GM12878 (cell line): ENCODE measurements at regions not wholly inside any gene's neighbourhood (a gene's known extent, or its start where the extent isn't known, plus 50 kb on each side); places are given as distances from the start of the nearest gene placed in this dataset.

Experiments
- ATAC-seq: fragments of 200-7000 bp; cut with Tn5 transposase; 3 replicates; pipeline ENCODE4 v1.9.1; 2020; ENCODE audit warnings: mild to moderate bottlenecking, moderate library complexity
- BruUV-seq: library from RNA; stranded (reverse); fragments of 400-500 nt; replicated peaks from 2 replicates; lab custom pipeline; 2021; lab: Mats Ljungman, UMichigan
- CTCF ChIA-PET: fragments of 300-600 bp; sonication (Branson Sonifier 250); formaldehyde crosslinking; extraction: SDS; loops from one replicate; lab custom pipeline; 2021; ENCODE audit warnings: inconsistent platforms; lab: Yijun Ruan, JAX
- POLR2A ChIA-PET: fragments of 350-600 bp; formaldehyde crosslinking; extraction: SDS; loops from one replicate; lab custom pipeline; 2021; ENCODE audit warnings: inconsistent platforms; lab: Charles Lee
- RAD21 ChIA-PET: fragments of 300-600 bp; sonication (Branson Sonifier 250); formaldehyde crosslinking; loops from one replicate; lab custom pipeline; 2023; ENCODE audit warnings: antibody characterized with exemption; ENCODE audit not compliant: unreplicated experiment; lab: Charles Lee
- SMC1A ChIA-PET: fragments of 300-600 bp; sonication (Branson Sonifier 250); formaldehyde crosslinking; loops from one replicate; lab custom pipeline; 2023; ENCODE audit not compliant: unreplicated experiment, uncharacterized antibody; lab: Charles Lee
- DNase-seq: peaks from one replicate; pipeline ENCODE4 v3.0.0-alpha.2; 2011; ENCODE audit warnings: low read depth, low spot score
- FAIRE-seq: peaks from 3 replicates; lab custom pipeline; 2011; peaks lifted over from hg19 to GRCh38; lab: Jason Lieb, UNC
- H2AFZ ChIP-seq: 2 replicates; pipeline ENCODE4 v1.6.0; 2011; ENCODE audit warnings: low read depth, low read length, control low read depth; ENCODE audit not compliant: control insufficient read depth
- H3K27ac ChIP-seq: 2 replicates; pipeline ENCODE4 v1.5.1; 2011; ENCODE audit warnings: control low read depth; ENCODE audit not compliant: control insufficient read depth, insufficient read depth
- H3K27me3 ChIP-seq, 2 experiments: replicated peaks in 1 of 2; 2 replicates each; pipeline versions ENCODE4 v1.6.0 to v1.6.1; 2011; ENCODE audit warnings: low read length in 1 of 2; ENCODE audit not compliant: control insufficient read depth in 2 of 2, insufficient read depth in 2 of 2
- H3K36me3 ChIP-seq, 2 experiments: 2 replicates each; pipeline ENCODE4 v1.5.1; 2011; ENCODE audit warnings: low read length in 1 of 2; ENCODE audit not compliant: control insufficient read depth in 2 of 2, insufficient read depth in 2 of 2
- H3K4me1 ChIP-seq: 2 replicates; pipeline ENCODE4 v1.6.1; 2011; ENCODE audit warnings: mild to moderate bottlenecking, low read length, moderate library complexity, mixed read lengths; ENCODE audit not compliant: control insufficient read depth, insufficient read depth
- H3K4me2 ChIP-seq: 2 replicates; pipeline ENCODE4 v1.6.0; 2011; ENCODE audit warnings: control low read depth; ENCODE audit not compliant: control insufficient read depth, insufficient read depth
- H3K4me3 ChIP-seq: fragments of 200-600 bp; sonication (generic); 2 replicates; pipeline ENCODE4 v1.5.1; 2016
- H3K79me2 ChIP-seq: 2 replicates; pipeline ENCODE4 v1.6.0; 2011; ENCODE audit warnings: low read length; ENCODE audit not compliant: control insufficient read depth, insufficient read depth
- H3K9ac ChIP-seq: 2 replicates; pipeline ENCODE4 v1.8.0; 2011; ENCODE audit warnings: low read length, control low read depth, mixed read lengths; ENCODE audit not compliant: control insufficient read depth, insufficient read depth
- H3K9me3 ChIP-seq: replicated peaks from 3 replicates; pipeline ENCODE4 v1.5.1; 2011; ENCODE audit warnings: mild to moderate bottlenecking, low read length; ENCODE audit not compliant: control insufficient read depth, insufficient read depth
- H4K20me1 ChIP-seq: 2 replicates; pipeline ENCODE4 v1.6.0; 2011; ENCODE audit not compliant: control insufficient read depth, insufficient read depth
- CHD2 ChIP-seq: IDR thresholded peaks from 2 replicates; pipeline ENCODE4 v1.6.1; 2011; ENCODE audit warnings: low read depth, low read length, improper control_type of control experiment, borderline replicate concordance
- CREM ChIP-seq: IDR thresholded peaks from 2 replicates; pipeline ENCODE4 v1.6.1; 2014; ENCODE audit warnings: antibody characterized with exemption, low read depth
- CTCF ChIP-seq, 3 experiments: IDR thresholded peaks in 2 of 3; conservative IDR thresholded peaks in 1 of 3; 2 replicates each; pipeline ENCODE4 v1.5.1; 2011; ENCODE audit warnings: low read depth in 3 of 3, low read length in 3 of 3, mild to moderate bottlenecking in 3 of 3, control low read depth in 2 of 3, moderate library complexity in 2 of 3, inconsistent platforms in 1 of 3, mixed read lengths in 1 of 3; ENCODE audit not compliant: control insufficient read depth in 2 of 3, insufficient read depth in 1 of 3; ENCODE audit errors: extremely low read depth in 1 of 3
- EED ChIP-seq: sonication (generic); IDR thresholded peaks from 2 replicates; pipeline ENCODE4 v1.6.1; 2016; ENCODE audit warnings: antibody characterized with exemption, low read depth
- EZH2 ChIP-seq: IDR thresholded peaks from 2 replicates; pipeline ENCODE4 v1.6.1; 2012; ENCODE audit warnings: low read depth, mild to moderate bottlenecking, control low read depth, inconsistent platforms, low read length, borderline replicate concordance; ENCODE audit not compliant: control insufficient read depth
- FOXM1 ChIP-seq: IDR thresholded peaks from 2 replicates; pipeline ENCODE4 v1.6.1; 2012; ENCODE audit warnings: low read depth, mild to moderate bottlenecking, inconsistent platforms, low read length, moderate library complexity
- KLF5 ChIP-seq: fragments of 450-650 bp; IDR thresholded peaks from 2 replicates; pipeline ENCODE4 v1.6.1; 2014; ENCODE audit warnings: mild to moderate bottlenecking; ENCODE audit not compliant: partially characterized antibody
- MTA2 ChIP-seq: fragments of 450-650 bp; IDR thresholded peaks from 2 replicates; pipeline ENCODE4 v1.6.1; 2016; ENCODE audit warnings: low read depth, mild to moderate bottlenecking, moderate library complexity
- PKNOX1 ChIP-seq: fragments of 450-650 bp; IDR thresholded peaks from 2 replicates; pipeline ENCODE4 v1.6.1; 2016; ENCODE audit warnings: mild to moderate bottlenecking
- RCOR1 ChIP-seq: conservative IDR thresholded peaks from 2 replicates; pipeline ENCODE4 v1.6.1; 2012; ENCODE audit warnings: low read depth, low read length, improper control_type of control experiment
- RELA ChIP-seq: fragments of 450-650 bp; IDR thresholded peaks from 2 replicates; pipeline ENCODE4 v1.8.0; 2014; ENCODE audit warnings: borderline replicate concordance; ENCODE audit not compliant: partially characterized antibody
- RUNX3 ChIP-seq: IDR thresholded peaks from 2 replicates; pipeline ENCODE4 v1.6.1; 2012; ENCODE audit warnings: low read length, inconsistent platforms
- SMARCA5 ChIP-seq: fragments of 450-650 bp; IDR thresholded peaks from 2 replicates; pipeline ENCODE4 v1.6.1; 2017; ENCODE audit warnings: mild to moderate bottlenecking
- SREBF2 ChIP-seq: IDR thresholded peaks from 2 replicates; pipeline ENCODE4 v1.6.1; 2012; ENCODE audit warnings: mild to moderate bottlenecking, low read length
- SUPT20H ChIP-seq: IDR thresholded peaks from 2 replicates; pipeline ENCODE4 v1.6.1; 2011; ENCODE audit warnings: low read depth, mild to moderate bottlenecking, low read length, moderate library complexity, borderline replicate concordance; ENCODE audit not compliant: control insufficient read depth
- TARDBP ChIP-seq: IDR thresholded peaks from 2 replicates; pipeline ENCODE4 v1.6.1; 2016; ENCODE audit warnings: borderline replicate concordance
- ZNF207 ChIP-seq: fragments of 450-650 bp; IDR thresholded peaks from 2 replicates; pipeline ENCODE4 v1.6.1; 2014; ENCODE audit warnings: antibody characterized with exemption, mild to moderate bottlenecking, borderline replicate concordance
- ZNF384 ChIP-seq: IDR thresholded peaks from 2 replicates; pipeline ENCODE4 v1.6.1; 2012; ENCODE audit warnings: low read depth, mild to moderate bottlenecking, low read length, improper control_type of control experiment, borderline replicate concordance
- WGBS: methylation state at CpG from one replicate; pipeline ENCODE4 v1.1.6; 2016; ENCODE audit warnings: low lambda C conversion rate; ENCODE audit not compliant: insufficient replicate concordance, insufficient coverage; ENCODE audit errors: missing lambda C conversion rate; 5-methylcytosine and 5-hydroxymethylcytosine counted together
- in situ Hi-C: fragments of 300-500 bp; cut with MboI; formaldehyde crosslinking; loops from 9 replicates; pipeline ENCODE4 v1.14.3; 2018; ENCODE audit warnings: mixed read lengths
- intact Hi-C: fragments of 100-400 bp; cut with micrococcal nuclease; formaldehyde crosslinking; loops from one replicate; pipeline ENCODE4 v1.14.2; 2022; ENCODE audit not compliant: unreplicated experiment
- TF ChIP-seq, protein P1 (sequence below): fragments of 450-650 bp; IDR thresholded peaks from 2 replicates; pipeline ENCODE4 v1.6.1; 2018; ENCODE audit warnings: mild to moderate bottlenecking, low read depth, moderate library complexity; ENCODE audit not compliant: partially characterized antibody

GRCh38 chr6:168216751-168217191 is 102.8 kb downstream of the DACT2 start:
- Histone ChIP-seq H3K9me3 (no peaks in the 10 kb centered on the region), H3K27ac (no peak overlapping the region), H3K4me3 (no peak overlapping the region), H2AFZ (no peak overlapping the region), H3K4me2 (no peak overlapping the region), H3K4me1 (no peaks in the 10 kb centered on the region)
- WGBS: 41% methylated on average over 16 of the region's 16 CpGs
- intact Hi-C loops: no loop called here
- no TSS peak for BruUV-seq
- RAD21 ChIA-PET: no interaction called here
- ATAC-seq: no peak
- POLR2A ChIA-PET: no interaction called here
- SMC1A ChIA-PET: no interaction called here
- TF ChIP-seq EED (no peak), RUNX3 (no peak), CHD2 (no peak), TARDBP (no peak), EZH2 (no peak), RCOR1 (no peak), ZNF207 (no peak), KLF5 (no peak), SMARCA5 (no peak), MTA2 (no peak), CREM (no peak), SREBF2 (no peak), PKNOX1 (no peak), CTCF (IDR thresholded peaks at IDR 0.05 in 2 of 3, conservative IDR thresholded peaks at IDR 0.05 in 1 of 3; ENCODE audit: control insufficient read depth in 2 of 3, extremely low read depth in 1 of 3, insufficient read depth in 1 of 3, low read depth in 3 of 3, low read length in 3 of 3) (no peak), ZNF384 (no peak), SUPT20H (no peak), FOXM1 (no peak), RELA (no peak)
- TF ChIP-seq, protein P1, sequence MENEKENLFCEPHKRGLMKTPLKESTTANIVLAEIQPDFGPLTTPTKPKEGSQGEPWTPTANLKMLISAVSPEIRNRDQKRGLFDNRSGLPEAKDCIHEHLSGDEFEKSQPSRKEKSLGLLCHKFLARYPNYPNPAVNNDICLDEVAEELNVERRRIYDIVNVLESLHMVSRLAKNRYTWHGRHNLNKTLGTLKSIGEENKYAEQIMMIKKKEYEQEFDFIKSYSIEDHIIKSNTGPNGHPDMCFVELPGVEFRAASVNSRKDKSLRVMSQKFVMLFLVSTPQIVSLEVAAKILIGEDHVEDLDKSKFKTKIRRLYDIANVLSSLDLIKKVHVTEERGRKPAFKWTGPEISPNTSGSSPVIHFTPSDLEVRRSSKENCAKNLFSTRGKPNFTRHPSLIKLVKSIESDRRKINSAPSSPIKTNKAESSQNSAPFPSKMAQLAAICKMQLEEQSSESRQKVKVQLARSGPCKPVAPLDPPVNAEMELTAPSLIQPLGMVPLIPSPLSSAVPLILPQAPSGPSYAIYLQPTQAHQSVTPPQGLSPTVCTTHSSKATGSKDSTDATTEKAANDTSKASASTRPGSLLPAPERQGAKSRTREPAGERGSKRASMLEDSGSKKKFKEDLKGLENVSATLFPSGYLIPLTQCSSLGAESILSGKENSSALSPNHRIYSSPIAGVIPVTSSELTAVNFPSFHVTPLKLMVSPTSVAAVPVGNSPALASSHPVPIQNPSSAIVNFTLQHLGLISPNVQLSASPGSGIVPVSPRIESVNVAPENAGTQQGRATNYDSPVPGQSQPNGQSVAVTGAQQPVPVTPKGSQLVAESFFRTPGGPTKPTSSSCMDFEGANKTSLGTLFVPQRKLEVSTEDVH: no peak
- TF ChIP-seq, all 136 proteins: peak for 0
- DNase-seq (no peak), FAIRE-seq (no peak)
- Histone ChIP-seq H3K79me2 (no peaks in the 10 kb centered on the region), H3K9ac (no peak overlapping the region), H3K36me3 (no peaks in the 10 kb centered on the region), H3K27me3 (no peaks in the 10 kb centered on the region), H4K20me1 (no peaks in the 10 kb centered on the region)
- CTCF ChIA-PET: no interaction called here
- in situ Hi-C loops: no loop called here
